ENCODE measurements at regions not wholly inside any gene's neighbourhood (a gene's known extent, or its start where the extent isn't known, plus 50 kb on each side); places are given as distances from the start of the nearest gene placed in this dataset.
"Not testable (repeated sequence)": the region's sequence is repeated elsewhere in the genome, so short reads cannot be mapped to it uniquely, and the experiment has no call there.

DNA sequence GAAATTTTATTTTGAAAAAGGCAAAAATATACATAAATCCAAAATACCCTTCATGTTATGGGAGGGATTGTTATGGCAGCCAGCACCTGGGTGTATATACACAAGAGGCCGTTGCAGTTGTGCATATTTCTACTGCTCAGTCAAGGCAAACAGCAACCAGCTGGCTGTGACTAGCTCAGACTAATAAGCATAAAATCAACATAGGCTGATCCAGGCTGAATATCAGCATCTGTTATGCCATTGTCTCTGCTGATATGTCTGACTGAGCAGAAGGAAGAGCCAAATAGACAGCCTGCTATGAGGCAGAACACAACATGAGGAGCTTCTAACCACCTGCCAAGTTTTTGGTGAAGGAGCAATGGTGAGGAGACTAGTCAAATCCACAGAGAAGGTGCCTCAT, 457.5 kb upstream of the ALCAM start:
- DNase-seq = peak; percentile 97

DNA sequence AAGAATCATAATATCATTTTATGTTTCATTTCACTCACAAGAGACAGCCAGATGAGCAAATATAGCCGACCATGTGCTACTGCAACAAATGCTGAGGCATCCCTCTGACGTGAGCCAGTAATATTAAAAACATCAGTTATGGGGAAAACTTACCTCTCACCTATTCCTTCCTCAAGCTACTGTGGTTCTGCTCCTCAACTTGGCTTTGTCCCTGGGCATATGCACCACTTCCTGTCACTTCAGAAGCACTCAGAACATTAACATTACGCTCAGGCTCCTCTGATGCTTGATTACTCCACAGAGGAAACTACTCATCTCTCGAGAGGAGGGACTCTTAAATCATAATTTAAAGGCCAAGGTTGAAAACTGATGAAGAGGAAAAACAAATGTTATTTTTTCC, 457.0 kb upstream of the ALCAM start:
- no peak for DNase-seq

DNA sequence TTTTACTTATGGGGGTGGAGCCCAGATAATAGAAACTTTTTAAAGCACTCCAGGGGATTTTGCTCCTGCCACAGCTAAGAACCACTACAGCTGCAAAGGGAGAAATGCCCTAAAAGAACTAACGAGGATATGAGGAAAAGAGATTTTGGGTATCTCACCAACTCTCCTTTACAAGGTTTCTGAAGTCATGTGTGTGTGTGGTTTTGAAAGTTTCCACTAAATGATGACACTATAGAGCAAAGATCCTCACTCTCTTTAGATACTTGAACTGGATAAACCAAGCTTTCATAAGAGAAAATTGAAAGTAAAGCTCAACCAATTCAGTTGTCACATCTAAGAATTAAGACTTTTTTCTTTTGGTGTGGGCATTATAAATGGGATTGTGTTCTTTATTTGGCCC, 455.3 kb upstream of the ALCAM start:
- no peak for DNase-seq

DNA sequence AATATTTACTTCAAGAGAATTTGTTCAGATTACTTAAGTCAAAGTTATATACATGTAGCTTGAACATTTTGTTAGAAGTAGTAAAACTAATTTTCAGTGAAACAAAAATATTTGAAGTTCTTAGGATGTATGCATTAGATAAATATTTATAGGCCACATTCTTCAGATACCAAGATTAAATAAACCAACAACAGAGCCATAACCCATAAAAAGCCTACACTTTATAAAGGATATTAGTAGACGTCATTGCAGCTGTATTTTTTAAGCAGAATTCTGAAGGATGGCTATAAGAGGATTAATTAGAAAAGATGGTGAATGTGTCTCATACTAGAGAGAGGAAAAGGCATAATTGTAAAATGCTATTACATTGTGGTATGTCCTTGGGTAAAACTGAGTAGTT, 449.7 kb upstream of the ALCAM start:
- DNase-seq = no peak

- DNase-seq = no peak
Measured at GRCh38 chr3:104920512-104920911, 446.2 kb upstream of the ALCAM start.

DNA sequence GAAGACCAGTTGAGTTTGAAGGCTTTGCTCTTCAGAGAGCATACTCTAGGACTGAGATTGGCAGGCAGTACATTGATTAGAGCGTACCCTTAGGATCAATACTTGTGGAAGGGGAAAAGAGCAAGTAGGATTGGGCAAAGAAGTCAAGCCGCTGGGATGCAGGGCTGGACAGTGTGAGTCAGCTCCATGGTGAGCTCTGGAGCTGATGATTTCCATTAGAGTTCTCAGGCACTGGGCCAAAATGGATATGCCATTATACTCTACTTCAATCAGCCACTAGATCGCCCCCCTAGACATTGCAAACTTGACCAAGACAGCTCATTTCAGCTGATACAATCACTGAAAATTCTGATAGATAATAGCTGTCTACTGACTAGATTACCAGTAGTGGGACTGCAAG, 432.7 kb upstream of the ALCAM start:
- DNase-seq = no peak

- no peak for DNase-seq
Measured at GRCh38 chr3:104935613-104936012, 431.1 kb upstream of the ALCAM start.

- DNase-seq = no peak
Measured at GRCh38 chr3:104939196-104939595, 427.5 kb upstream of the ALCAM start.

GRCh38 chr3:104941785-104942184, 424.9 kb upstream of the ALCAM start:
- DNase-seq = no peak

- no peak for DNase-seq
Measured at GRCh38 chr3:104943974-104944373, 422.7 kb upstream of the ALCAM start.

GRCh38 chr3:104947943-104948342, 418.8 kb upstream of the ALCAM start:
- DNase-seq = no peak

DNA sequence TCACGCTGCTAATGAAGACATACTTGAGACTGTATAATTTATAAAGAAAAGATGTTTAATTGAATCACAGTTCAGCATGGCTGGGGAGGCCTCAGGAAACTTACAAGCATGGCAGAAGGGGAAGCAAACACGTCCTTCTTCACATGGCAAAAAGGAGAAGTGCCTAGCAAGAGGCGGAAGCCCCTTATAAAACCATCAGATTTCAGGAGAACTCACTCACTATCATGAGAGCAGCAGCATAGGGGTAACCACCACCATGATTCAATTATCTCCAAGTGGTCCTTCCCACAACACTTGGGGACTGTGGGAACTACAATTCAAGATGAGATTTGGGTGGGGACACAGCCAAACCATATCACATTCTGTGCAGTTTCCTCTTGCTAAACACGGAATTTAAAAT, 416.9 kb upstream of the ALCAM start:
- DNase-seq = not testable (repeated sequence)

GRCh38 chr3:104951426-104951825, 415.3 kb upstream of the ALCAM start:
- no peak for DNase-seq

GRCh38 chr3:104952146-104952972, 414.4 kb upstream of the ALCAM start:
- DNase-seq = no peak

- DNase-seq = no peak
Measured at GRCh38 chr3:104956620-104957345, 409.9 kb upstream of the ALCAM start.

DNA sequence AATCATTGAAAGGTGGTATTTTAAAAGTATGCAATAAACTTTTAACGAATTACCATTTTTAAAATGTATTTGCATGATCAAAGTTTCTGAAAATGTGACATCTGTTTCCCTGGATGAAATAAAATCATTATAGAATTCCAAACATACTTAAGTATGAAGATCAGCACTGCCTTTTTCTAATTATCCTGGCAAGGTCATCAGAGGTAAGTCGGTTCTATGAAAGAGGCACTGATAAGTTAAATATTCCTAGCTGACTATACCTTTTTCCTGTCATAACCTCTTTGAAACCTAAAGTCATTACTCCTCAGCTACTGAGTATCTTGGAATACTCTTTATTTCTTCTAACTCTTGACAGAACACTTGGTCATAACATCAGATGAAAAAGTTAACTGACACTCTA, 406.1 kb upstream of the ALCAM start:
- no peak for DNase-seq

GRCh38 chr3:104961851-104962250, 404.9 kb upstream of the ALCAM start:
- DNase-seq = no peak

GRCh38 chr3:104974316-104974715, 392.4 kb upstream of the ALCAM start:
- no peak for DNase-seq

- no peak for DNase-seq
Measured at GRCh38 chr3:104977719-104978118, 389.0 kb upstream of the ALCAM start.

DNA sequence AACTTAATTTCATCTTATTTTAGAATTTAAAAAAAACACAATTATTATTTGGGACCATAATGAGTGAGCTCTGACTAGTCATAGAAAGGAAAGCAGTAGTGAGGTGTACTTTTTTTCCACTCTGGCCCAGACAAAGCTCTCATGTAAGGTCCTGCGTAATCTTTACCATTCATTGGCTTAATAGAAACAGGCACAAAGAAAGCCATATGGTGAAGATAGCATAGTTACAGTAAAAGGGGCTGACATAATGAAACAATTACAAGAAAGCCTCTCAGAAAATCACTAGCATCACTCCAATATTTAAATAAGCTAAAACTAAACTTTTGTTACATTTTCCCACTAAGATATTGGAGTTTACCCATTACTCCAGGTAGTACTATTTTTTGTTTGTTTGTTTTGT, 384.6 kb upstream of the ALCAM start:
- no peak for DNase-seq

DNA sequence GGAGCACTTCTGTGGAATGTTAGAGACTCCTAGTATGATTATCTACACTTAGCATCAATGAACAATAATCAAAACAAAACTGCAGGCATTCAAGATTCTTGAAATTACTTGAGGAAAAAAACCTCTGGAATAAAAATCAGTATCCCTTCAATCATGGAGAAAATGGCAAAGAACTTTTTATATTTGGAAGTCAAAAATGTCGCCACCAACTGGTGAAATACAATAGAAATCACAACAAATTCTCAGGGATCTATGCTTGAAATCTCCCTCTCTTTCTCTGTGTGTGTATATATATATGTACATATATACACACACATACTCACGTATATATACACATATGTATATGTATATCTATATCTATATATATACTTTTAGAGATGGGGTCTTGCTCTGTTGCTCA, 378.9 kb upstream of the ALCAM start:
- DNase-seq = no peak

- DNase-seq = no peak
Measured at GRCh38 chr3:104988496-104988895, 378.2 kb upstream of the ALCAM start.

GRCh38 chr3:104989878-104990277, 376.8 kb upstream of the ALCAM start:
- DNase-seq = no peak

DNA sequence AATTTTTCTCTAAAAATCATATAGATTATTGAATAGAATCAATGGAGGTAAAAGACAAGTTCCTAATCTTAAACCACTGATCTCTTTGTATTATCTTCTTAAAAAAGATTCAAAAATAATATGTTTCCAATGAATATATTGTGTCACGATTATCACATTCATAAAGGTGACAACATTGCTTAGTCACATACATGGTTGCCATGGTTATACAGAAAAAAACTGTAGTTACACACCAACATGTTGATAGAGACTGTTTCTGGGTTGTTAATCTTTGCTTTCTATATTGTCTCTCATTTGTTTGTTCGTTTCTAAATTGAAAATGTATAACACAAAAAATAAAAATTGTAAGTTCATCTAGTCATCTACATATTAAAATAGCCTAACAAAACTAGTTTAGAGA, 376.0 kb upstream of the ALCAM start:
- no peak for DNase-seq

DNA sequence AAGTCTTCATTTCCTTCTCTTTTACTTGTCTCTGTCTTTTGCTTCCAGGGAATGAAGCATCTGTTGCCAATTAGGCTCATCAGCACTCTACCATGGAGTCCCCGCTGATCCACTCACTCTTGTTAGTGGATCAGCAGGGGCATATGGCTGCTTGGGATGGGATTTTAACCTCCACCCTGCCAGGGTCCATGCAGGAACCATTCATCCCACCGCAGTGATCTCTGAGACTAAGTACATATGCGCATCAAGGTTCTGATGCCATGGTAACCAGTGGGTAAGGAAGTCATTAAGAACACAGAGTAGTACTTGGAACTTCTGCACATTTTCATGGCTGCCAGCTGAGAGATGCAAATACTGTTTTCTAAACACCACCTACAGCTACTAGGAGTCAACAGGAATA, 374.0 kb upstream of the ALCAM start:
- no peak for DNase-seq
